Right kidney (tissue), 1 donor: ENCODE measurements at regions not wholly inside any gene's neighbourhood (a gene's known extent, or its start where the extent isn't known, plus 50 kb on each side); places are given as distances from the start of the nearest gene placed in this dataset.

Source experiments
- DNase-seq: peaks from one replicate; pipeline ENCODE4 v3.0.0-alpha.2; 2016

DNA sequence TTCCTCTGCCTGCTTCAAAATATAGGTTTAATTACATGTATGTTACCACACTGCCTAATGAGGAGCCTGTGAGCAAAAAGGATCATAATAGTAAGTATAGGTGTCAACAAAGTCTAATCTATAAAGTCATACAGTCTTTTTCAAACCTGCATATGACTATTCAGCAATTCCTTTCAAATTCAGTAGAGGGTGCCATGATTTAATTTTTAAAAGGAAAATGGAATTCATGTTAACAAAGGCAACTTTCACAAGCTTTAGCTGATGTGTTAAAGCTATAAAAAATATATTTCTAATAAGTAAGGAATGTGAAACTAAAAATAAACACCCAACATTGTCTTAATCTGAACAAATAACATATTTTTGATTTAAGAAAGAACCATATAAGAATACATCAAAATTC, 52.1 kb downstream of the MPP7 start:
- DNase-seq, result no peak

DNA sequence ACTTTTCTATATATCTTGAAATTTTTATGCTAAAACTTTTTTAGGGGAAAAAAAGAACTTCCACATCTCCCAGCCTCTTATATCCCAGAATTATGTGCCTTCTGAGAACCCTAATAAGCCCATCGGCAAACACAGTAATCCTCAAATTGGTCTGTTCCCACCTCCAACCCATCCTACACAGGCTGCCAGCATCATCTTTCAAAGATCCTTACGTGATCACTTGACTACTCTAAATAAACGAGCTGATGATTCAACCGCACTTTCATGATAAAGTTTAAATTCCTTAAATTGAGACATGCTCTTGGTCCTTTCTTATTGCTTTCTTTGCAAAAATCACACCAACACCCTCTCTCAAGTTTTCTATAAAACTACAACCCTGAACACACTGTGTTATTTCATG, 52.5 kb downstream of the MPP7 start:
- no peak for DNase-seq

DNA sequence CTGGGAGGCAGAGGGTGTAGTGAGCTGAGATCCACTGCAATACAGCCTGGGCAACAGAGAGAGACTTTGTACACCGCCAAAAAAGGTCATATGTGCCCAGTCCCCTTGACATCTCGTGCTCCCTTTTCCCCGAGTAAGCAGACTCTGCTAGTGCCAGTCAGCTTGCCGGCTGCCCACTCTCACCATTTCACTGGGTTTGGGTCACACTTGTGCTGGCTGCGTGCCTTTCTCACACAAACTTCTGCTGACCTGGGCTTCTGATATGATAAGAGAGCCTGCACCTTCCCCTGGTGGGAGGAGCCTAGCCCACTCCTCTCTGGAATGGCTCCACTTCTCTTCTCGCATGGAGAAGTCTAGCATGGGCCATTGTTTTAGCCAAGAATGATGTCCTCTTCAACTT, 53.4 kb downstream of the MPP7 start:
- DNase-seq, result no peak

DNA sequence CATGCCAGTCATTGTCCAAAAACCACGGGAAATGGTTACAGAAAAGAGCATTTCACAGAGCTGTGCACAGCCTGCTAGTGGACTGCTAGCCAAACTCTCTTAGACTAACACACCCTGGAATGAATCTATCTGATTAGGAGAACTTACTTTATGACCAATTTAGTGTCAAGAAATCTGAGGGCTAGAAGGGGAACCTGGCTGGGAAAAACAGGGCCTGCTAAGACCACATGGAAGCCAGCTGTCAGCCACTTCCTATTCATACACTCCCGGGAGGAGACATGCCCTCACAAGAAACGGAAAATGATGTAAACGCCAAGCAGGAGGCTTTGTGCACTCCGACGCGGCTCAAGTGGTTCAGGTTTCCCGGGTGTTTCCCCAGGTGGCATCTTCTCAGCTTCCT, 54.8 kb downstream of the MPP7 start:
- no peak for DNase-seq

DNA sequence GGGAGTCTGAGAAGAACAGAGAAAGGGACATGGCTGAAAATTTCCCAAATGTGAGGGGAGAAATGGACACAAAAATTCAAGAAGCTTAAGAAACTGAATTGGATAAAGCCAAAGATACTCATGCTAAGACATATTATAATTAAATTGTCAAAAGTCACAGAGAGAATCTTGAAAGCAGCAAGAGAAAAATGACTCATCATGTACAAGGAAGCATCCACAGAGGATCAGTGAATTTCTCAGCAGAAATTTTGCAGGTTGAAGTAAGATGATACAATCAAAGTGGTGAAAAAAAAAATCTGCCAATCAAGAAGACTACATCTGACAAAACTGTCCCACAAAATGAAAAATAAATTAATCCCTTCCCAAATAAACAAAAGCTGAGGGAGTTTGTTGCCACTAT, 56.8 kb downstream of the MPP7 start:
- DNase-seq, result no peak

DNA sequence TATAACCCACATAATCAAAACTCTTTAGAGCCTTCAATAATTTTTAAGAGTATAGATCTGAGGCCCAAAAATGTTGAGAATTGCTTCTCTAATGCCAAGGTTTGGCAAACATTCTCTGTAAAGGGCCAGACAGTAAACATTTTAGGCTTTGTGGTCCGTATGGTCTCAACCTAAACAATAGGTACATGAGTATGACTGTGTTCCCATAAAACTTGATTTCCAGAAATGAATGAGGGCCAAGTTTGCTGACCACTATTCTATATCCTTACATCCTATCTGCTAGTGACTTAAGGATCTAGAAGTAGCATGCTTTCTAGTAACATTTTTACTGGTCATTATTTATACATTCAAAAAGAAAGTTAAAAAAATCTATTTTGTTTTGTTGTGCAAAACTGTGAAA, 58.9 kb downstream of the MPP7 start:
- no peak for DNase-seq

DNA sequence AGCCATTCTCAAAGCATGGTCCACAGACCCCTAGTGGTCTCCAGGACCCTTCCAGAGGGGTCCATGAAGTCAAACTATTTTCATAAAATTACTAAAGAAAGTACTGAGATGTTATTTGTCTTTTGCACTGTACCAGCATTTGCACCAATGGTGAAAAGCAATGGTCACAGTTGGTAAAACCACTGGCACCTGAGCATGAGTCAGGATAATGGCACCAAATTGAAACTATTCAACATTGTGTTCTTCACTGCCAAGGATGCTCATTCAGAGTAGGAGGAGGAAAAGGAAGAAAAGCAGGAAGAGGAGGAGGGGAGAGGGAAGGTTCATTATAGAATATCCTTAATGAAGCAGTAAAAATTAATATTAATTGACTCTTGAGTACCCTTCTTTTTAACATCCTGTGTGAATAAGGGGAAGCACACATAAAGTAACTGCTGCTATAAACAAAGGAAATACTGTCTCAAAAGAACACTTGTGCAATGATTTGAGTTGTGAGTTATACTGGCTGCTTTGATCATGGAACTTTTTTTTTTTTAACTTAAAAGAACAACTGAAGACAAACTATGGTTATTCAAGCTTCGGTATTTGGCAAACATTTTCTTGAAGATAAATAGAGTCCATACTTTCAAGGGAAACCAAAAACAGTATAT, 60.2 kb downstream of the MPP7 start:
- no peak for DNase-seq

DNA sequence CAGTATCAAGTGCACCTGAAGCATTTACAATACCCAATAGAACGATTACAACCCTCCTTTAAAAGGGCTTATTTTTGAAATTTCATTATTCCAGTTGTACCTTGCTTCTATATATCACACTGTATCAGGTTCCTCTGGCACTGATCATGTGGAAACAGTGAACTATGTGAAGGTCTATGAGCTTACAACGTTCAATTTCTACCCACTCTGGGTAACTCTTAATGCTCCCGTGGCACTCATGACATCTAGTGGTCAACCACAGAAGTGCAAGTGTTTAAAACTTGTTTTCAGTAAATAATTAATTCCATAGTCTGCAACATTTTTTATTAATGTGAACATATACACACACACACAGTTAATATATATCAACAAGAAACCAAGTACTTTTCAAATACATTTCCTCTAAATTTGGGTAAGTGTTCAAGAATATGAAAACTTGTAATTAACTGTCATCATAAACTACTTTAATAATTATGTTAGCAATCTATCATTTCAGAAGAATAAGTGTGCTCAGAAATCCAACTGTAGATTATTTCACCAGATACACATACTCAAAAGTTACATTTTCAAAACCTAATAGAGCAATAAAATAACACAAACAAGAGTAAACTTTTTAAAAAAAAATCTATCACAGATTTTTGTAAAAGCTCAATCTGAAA, 61.0 kb downstream of the MPP7 start:
- no peak for DNase-seq

DNA sequence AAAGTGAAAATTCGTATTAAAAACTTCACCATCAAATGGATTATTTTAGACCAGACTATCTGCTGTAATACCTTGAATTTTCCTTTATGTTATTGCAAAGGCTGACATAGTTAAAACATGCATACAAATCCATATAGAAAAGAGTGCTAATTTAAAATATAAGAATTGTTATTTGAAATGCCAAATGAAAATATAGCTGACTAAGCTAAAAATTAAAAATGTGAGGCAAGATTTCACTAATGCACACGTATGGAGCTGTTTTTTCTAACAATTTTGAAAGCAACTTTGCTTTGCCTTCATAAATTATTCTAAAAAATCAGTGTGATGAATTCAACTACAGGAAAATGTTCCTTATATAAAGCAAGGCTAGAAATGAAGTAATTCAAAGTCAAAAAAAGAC, 62.5 kb downstream of the MPP7 start:
- DNase-seq, result no peak

DNA sequence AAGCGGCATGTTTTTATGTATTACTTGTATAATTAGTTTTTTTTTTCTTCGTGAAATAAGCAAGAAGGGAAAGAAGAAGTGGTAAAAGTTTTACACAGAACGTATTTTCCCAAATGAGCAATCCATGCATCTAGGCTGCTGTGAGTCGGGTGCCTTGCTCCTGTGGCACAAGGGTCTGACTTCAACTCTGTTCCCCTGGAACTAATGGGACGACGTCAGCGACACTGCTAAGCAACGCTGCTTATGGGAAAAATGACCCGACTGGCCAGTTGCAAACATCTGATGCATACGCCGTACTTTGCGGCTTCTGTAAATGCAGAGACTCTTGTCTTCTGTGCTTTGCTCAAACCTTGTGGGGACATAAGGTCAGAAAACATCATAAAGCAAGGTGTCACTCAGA, 66.3 kb downstream of the MPP7 start:
- DNase-seq, result no peak

DNA sequence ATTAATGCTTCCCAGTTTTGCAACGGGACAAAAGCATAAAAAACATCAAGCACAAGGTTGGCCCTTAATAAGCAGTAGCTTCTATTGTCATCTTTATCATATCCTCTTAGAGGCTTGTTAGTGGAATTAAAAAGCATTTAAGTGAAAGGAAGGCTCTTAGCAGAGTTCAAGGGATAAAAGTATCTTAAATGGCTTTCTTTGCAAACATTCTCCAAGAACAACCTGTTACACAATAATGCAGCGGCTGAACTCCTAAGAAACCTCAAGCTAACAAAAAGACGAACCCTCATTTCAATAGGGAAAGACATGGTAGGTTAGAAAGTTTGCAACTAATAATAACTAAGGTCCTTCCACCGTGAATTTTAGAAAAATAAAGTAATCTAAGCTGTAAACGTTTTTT, 82.1 kb downstream of the MPP7 start:
- no peak for DNase-seq

DNA sequence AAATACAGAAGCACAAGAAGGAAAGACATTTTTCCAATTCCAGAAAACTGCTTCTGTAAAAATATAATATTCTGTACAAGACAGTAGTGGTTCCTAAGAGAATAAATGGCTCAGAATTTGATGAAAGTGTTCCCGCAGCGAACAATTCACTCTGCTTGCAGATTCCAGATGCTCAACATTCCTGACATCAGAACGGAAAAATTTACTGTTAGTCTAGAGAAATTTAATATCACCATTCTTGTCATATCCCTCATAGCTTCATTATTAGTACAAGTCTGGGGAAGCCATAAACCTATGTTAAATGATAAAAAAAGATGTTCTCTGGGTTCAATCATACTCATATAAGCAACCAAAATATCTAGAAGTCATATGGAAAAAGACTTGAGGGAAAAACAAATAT, 83.6 kb downstream of the MPP7 start:
- no peak for DNase-seq

DNA sequence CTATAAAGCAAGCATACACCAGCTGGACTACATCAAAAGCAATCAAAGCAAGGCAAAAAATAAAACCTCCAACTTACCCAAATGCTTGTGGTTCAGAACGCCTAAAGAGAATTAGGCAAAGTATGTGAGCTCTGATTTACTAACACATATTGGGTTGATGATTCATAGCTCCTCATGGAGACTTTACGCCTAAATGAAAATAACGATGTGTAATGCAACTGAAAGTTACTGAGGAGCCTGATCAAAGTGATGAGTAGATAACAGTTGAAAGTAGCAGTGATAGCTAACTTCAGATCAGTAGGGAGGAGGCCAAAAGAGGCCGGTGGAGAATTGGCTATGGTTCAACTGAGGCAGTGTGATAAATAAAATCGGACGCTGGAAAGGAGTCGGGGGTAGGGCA, 85.0 kb downstream of the MPP7 start:
- no peak for DNase-seq

DNA sequence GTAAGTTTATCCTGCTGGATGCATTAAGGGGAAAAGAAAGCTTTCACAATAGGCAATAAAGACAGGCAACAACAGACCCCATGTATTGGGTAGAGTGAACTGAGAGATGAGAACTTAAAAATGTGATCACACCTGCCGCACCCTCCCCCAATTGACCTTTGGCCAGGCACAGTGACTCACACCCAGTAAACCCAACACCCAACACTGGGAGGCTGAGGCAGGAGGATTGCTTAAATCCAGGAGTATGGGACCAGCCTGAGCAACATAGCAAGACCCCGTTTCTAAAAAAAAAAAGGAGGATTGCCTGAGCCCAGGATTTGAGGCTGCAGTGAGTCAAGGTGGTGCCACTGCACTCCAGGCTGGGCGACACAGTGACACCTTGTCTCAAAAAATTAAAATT, 86.9 kb downstream of the MPP7 start:
- DNase-seq, result no peak

DNA sequence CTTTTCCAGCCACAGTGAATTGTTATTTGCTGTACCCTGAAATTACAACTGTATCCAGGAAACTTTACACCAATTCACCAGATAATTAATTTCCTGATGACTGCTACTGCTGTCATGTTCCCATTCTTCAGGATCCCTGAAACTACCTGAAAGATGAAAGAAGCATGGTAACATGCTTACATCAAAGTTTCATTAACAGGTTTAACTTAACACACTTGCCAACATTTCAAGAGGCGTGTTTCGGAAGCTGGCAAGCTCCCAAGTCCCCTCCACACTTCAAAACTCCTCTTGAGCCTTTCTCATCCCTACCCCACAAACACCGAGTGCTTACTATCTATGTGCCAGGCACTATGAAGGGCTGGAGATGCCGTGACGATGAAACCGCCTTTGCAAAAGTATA, 88.6 kb downstream of the MPP7 start:
- no peak for DNase-seq

DNA sequence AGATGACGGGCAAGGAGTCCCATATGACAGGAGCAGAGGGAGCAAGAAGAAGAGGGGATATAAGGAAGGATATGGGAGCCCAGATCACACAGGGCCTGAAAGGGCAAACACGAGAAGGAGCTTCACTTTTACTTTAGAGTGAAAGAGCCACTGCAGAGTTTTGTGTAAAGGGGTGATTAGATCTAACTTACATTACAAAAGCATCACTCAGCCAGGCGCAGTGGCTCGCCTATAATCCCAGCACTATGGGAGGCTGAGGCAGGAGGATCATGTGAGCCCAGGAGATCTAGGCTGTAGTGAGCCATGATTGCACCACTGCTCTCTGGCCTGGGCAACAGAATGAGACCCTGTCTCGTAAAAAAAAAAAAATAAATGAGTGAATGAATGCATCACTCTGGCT, 91.1 kb downstream of the MPP7 start:
- no peak for DNase-seq

DNA sequence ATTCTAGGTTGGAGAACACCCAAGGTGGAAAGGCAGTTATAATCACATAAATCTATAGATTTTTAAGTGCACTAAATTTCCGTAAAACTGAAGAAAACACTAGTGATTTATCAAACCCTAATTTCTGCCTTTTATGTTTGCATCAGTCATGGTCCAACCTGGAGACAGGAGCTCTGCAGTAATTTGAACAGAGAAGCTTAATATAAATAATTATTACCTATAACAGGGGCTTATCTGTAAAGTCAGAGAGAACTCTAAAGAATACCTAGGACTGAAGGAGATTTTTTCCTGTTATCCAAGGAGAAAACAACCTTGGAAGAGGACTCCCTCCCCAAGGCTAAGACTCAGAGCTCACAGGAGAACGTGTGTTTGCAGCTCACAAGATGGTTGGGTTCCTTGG, 95.1 kb downstream of the MPP7 start:
- no peak for DNase-seq

DNA sequence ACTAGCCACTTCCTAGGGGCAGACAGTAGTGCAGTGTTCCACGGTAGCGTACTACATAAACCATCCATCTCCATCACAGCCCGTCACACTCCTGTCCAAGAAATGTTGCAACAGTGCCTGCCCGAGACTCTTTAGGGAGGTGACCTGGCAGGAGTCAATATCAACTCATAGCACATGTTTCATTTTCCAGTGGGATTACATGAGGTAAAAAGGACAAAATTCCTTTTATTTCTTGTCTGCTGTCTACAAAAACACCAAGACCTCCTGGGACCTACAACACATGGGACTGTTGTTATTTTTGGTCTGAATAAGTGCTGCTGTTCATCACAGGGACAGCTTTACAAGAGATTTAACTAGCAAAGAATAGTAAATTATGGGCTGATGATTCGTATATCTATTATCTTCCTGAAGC, 99.9 kb downstream of the MPP7 start:
- no peak for DNase-seq

DNA sequence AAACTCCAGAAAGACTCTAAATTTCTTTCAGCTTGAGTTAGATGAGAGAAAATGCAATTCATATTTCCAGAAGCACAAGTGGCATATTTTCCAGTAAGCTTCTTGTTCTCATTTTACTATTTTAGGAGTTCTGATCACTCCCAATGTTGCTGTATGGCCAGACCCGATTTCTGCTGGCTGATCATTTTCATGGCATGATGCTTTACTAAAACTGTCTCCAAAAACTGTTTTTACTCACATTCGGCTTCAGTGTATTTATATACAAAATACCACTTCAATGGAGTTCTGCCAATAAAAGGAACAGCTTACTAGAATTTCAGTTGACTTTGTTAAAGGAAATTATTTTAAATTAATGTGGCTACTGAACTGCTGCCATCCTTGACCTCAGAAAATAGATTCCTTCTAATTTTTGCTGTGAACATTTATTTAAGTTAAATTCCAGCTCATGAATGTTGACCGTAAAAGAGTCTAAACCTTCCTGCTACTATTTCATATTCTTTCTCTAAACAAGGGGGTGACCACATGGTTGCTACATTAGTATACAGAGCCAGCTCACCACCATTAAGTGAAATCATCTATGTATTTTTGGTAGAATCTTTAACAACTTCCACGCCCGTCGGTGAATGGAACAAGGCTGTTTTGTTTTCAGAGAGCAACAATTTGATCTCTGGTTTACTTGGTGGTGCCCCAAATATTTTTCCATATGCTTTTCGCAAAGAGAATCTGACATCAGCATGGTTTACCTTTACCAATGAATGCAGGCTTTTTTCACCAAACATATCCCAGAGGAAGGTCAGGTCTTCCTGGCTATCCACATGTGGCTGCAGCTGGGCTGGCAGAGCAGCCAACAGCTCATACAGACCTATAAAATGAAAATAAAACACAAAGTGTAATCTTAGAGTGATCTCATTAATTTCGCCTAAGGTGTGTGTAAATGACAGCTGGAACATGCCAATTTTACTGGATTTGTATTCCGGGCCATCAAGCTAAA, 101.2 kb downstream of the MPP7 start:
- DNase-seq, result no peak

DNA sequence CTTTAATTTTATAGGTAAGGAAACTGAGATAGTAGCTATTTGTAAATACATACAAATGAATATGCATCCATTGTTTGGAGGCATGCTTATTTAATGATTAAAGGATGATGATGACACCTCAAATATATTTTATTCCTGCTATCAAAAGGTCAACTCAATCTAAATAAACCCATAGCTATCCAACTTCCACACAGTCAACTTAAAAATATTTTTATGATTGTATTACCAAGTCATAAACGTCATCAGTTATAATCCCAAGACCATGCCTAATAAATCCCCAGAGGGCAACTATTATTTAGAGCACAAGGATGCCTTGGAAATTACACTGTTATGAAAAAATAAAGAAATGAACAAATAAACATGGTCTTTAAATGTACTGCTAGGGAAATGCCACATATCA, 102.1 kb downstream of the MPP7 start:
- no peak for DNase-seq

DNA sequence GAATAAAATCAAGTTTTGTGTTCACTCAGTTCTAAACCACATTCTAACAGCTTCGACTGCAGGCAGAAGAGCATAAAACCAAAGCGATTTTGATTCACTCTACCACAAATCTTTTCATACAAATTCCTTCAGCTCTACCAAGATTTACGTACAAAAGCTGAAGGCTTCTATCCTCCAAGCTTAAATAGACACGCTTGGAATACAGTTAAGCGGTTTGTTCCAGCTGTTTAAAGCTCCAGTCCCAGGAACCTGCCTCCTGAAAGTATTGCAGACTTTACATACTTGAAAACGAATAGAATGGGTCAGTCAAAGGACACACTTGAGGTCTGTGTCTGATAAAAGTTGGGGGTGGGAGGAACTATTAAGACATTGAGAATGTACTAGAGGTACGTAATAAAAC, 102.9 kb downstream of the MPP7 start:
- DNase-seq, result no peak

DNA sequence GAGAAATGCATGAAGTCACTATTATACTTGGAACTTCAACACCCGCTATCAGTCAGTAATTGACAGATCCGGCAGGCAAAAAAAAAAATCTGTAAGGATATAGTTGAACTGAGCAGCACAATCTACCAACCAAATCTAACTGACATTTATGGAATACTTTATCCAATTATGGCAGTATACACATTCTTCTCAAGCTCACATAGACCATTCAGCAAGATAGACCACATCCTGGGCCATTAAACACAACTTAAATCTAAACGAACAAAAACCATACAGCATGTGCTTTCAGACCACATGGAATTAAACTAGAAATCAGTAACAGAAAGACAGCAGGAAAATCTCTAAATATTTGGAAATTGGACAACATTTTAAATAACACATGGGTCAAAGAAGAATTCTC, 112.7 kb downstream of the MPP7 start:
- no peak for DNase-seq

DNA sequence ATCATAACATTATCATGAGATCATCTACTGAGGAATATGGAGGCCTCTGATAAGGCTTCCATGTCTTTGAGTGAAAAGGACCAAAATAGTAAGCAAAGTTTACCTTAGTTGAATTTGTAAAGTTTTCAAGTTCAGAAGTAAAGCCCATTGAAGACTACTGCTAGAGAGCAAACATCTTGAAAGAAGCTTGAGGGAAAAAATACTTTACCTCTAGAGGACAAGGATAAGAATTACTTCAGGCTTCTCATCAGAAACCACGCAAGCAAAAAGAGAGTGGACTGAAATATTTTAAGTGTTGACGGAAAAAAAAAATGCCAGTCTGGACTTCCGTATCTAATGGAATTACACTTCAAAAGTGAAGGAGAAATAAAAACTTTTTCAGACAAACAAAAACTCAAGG, 114.3 kb downstream of the MPP7 start:
- no peak for DNase-seq
